ENCODE measurements at regions not wholly inside any gene's neighbourhood (a gene's known extent, or its start where the extent isn't known, plus 50 kb on each side); places are given as distances from the start of the nearest gene placed in this dataset.

GRCh38 chr2:147037048-147037447, 807.8 kb upstream of the ACVR2A start:
- ATAC-seq (ENCODE audit: poor library complexity) (peak; percentile 39), DNase-seq (peak in 1 of 14 experiments; percentile 18)
- no peaks in the 10 kb centered on the region for H3K36me3 Mint-ChIP-seq (ENCODE audit: low read depth)
- Histone ChIP-seq H3K4me3 (ENCODE audit: low read length) (no peak overlapping the region), H3K4me1 (ENCODE audit: insufficient read depth, low read length) (no peaks in the 10 kb centered on the region), H3K9me3 (ENCODE audit: control insufficient read depth in 1 of 2, insufficient read depth in 1 of 2, low read length in 2 of 2) (no peaks in the 10 kb centered on the region), H3K27me3 (ENCODE audit: control insufficient read depth in 1 of 2, insufficient read depth in 2 of 2, low read length in 2 of 2) (no peaks in the 10 kb centered on the region), H3K36me3 (ENCODE audit: insufficient read depth, low read length) (no peaks in the 10 kb centered on the region), H3K27ac (ENCODE audit: low read depth in 1 of 2, low read length in 2 of 2) (no peak overlapping the region)
- CTCF ChIA-PET = no interaction called here
- no peaks in the 10 kb centered on the region for H3K4me1 Mint-ChIP-seq (ENCODE audit: low read depth)
- no peak overlapping the region for H3K27ac Mint-ChIP-seq
- no peak for TF ChIP-seq CTCF (IDR thresholded peaks at IDR 0.05)
- H3K9me3 Mint-ChIP-seq = no peaks in the 10 kb centered on the region
- H3K27me3 Mint-ChIP-seq = peaks cover 17% of the 10 kb centered on the region
- POLR2A ChIA-PET = no interaction called here
- H3K4me3 Mint-ChIP-seq = no peak overlapping the region
- intact Hi-C loops (cut with DNase I, micrococcal nuclease) = no loop called here

GRCh38 chr2:147033044-147033443, 811.8 kb upstream of the ACVR2A start:
- peaks cover 12% of the 10 kb centered on the region for H3K27me3 Mint-ChIP-seq
- Histone ChIP-seq H3K9me3 (ENCODE audit: control insufficient read depth in 1 of 2, insufficient read depth in 1 of 2, low read length in 2 of 2) (no peaks in the 10 kb centered on the region), H3K4me1 (ENCODE audit: insufficient read depth, low read length) (no peaks in the 10 kb centered on the region), H3K27ac (ENCODE audit: low read depth in 1 of 2, low read length in 2 of 2) (no peak overlapping the region), H3K27me3 (ENCODE audit: control insufficient read depth in 1 of 2, insufficient read depth in 2 of 2, low read length in 2 of 2) (no peaks in the 10 kb centered on the region), H3K36me3 (ENCODE audit: insufficient read depth, low read length) (no peaks in the 10 kb centered on the region), H3K4me3 (ENCODE audit: low read length) (no peak overlapping the region)
- no peak for DNase-seq
- H3K27ac Mint-ChIP-seq = no peak overlapping the region
- intact Hi-C loops (cut with DNase I, micrococcal nuclease) = no loop called here
- no peaks in the 10 kb centered on the region for H3K4me1 Mint-ChIP-seq (ENCODE audit: low read depth)
- no peak for TF ChIP-seq CTCF (IDR thresholded peaks at IDR 0.05)
- no peaks in the 10 kb centered on the region for H3K9me3 Mint-ChIP-seq
- H3K36me3 Mint-ChIP-seq (ENCODE audit: low read depth) = no peaks in the 10 kb centered on the region
- no peak overlapping the region for H3K4me3 Mint-ChIP-seq
- ChIA-PET POLR2A (no interaction called here), CTCF (interaction anchor here (0.6 to 1.1 kb wide), 2 partner anchors 15 to 37 kb away, joined by 3 to 4 read pairs; no protein-coding TSS in a partner anchor)
- ATAC-seq (ENCODE audit: poor library complexity) = no peak

- H3K4me1 ChIP-seq (ENCODE audit: insufficient read depth, low read length) = no peaks in the 10 kb centered on the region
- TF ChIP-seq CTCF (IDR thresholded peaks at IDR 0.05) = no peak
- DNase-seq = no peak
- ChIA-PET CTCF (interaction anchor here (1.1 kb wide), 1 partner anchor 16 kb away, joined by 4 read pairs; no protein-coding TSS in a partner anchor), POLR2A (no interaction called here)
- H3K9me3 ChIP-seq (ENCODE audit: control insufficient read depth in 1 of 2, insufficient read depth in 1 of 2, low read length in 2 of 2) = no peaks in the 10 kb centered on the region
- Mint-ChIP-seq H3K27ac (no peak overlapping the region), H3K4me1 (ENCODE audit: low read depth) (no peaks in the 10 kb centered on the region), H3K36me3 (ENCODE audit: low read depth) (no peaks in the 10 kb centered on the region), H3K4me3 (no peak overlapping the region), H3K9me3 (no peaks in the 10 kb centered on the region), H3K27me3 (peaks cover 12% of the 10 kb centered on the region)
- no peak for ATAC-seq (ENCODE audit: poor library complexity)
- intact Hi-C loops (cut with DNase I, micrococcal nuclease) = no loop called here
- H3K36me3 ChIP-seq (ENCODE audit: insufficient read depth, low read length) = no peaks in the 10 kb centered on the region
- no peaks in the 10 kb centered on the region for H3K27me3 ChIP-seq (ENCODE audit: control insufficient read depth in 1 of 2, insufficient read depth in 2 of 2, low read length in 2 of 2)
- H3K27ac ChIP-seq (ENCODE audit: low read depth in 1 of 2, low read length in 2 of 2) = no peak overlapping the region
- no peak overlapping the region for H3K4me3 ChIP-seq (ENCODE audit: low read length)
Measured at GRCh38 chr2:147031897-147032296, 812.9 kb upstream of the ACVR2A start.
